ENCODE measurements at regions not wholly inside any gene's neighbourhood (a gene's known extent, or its start where the extent isn't known, plus 50 kb on each side); places are given as distances from the start of the nearest gene placed in this dataset.

DNA sequence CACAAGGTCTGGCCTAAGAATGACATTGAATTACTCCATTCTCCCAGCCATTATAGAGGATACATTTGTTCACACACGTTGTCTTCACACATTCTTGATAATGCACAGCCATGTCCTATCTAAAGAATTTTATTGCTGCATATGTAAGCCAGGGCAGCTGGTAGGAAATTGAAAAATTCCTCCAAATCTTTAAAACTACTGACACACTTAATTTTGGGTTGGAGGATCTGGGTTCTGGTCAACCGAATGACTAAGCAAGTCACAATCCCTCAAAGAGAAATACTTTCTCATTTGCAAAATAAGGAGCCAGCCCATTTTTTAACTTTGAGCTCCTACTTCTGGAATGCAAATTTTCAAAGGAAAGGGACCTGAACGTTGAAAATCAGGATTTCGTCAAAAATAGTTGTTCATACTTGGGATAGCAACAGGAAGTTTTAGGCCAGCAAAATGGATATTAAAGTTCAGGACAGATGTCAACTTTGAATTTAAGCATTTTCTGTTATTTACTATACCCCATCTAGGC, 638.3 kb downstream of the NTRK3 start:
- ChIA-PET POLR2A (ENCODE audit: unreplicated experiment) (no interaction called here), CTCF (no interaction called here)
- intact Hi-C loops (cut with micrococcal nuclease) (loop anchor here (10.0 kb wide), 1 partner anchor 257 kb away; no protein-coding TSS in a partner anchor), dilution Hi-C loops (cut with HindIII; ENCODE audit: low sequenced_read_pairs, unreplicated experiment) (no loop called here), in situ Hi-C loops (cut with MboI; ENCODE audit: low sequenced_read_pairs) (no loop called here)
- Histone ChIP-seq H2BK20ac (ENCODE audit: low read depth, low read length) (no peak overlapping the region), H2AK9ac (replicated peaks; ENCODE audit: low read depth, low read length, poor library complexity) (no peak overlapping the region), H3K9me1 (ENCODE audit: insufficient read depth, low read length) (no peaks in the 10 kb centered on the region), H3K56ac (ENCODE audit: extremely low read depth, insufficient read depth, low read length) (no peak overlapping the region), H3K27ac (ENCODE audit: insufficient read depth, low read length) (no peak overlapping the region), H3K9ac (ENCODE audit: low read depth, low read length) (no peak overlapping the region), H3K9me3 (ENCODE audit: control insufficient read depth, insufficient read depth, low read length) (peaks cover 5% of the 10 kb centered on the region), H4K5ac (ENCODE audit: low read depth, low read length) (no peak overlapping the region), H2BK120ac (ENCODE audit: low read depth, low read length) (no peak overlapping the region), H3K23ac (ENCODE audit: low read depth, low read length) (no peak overlapping the region), H4K20me1 (ENCODE audit: insufficient read depth, low read length) (no peaks in the 10 kb centered on the region), H3K36me3 (ENCODE audit: control insufficient read depth, insufficient read depth, low read length) (no peaks in the 10 kb centered on the region), H2BK15ac (ENCODE audit: low read depth, low read length) (no peak overlapping the region), H2AK5ac (ENCODE audit: low read depth, low read length) (no peak overlapping the region), H4K8ac (ENCODE audit: low read depth in 2 of 2, low read length in 2 of 2) (no peak overlapping the region), H3K4me3 (ENCODE audit: insufficient read depth, low read depth, low read length) (no peak overlapping the region), H3K4ac (ENCODE audit: low read depth, low read length) (no peak overlapping the region), H3K14ac (replicated peaks; ENCODE audit: low read depth, low read length) (no peak overlapping the region), H3K4me1 (ENCODE audit: control insufficient read depth, insufficient read depth, low read length) (no peaks in the 10 kb centered on the region), H3K79me1 (ENCODE audit: low read depth in 1 of 2, low read length in 2 of 2) (no peaks in the 10 kb centered on the region), H2BK5ac (ENCODE audit: low read depth, low read length, poor library complexity, severe bottlenecking) (no peak overlapping the region), H4K91ac (ENCODE audit: insufficient read depth, low read depth, low read length) (no peak overlapping the region), H3K27me3 (ENCODE audit: control insufficient read depth, insufficient read depth, low read length) (no peaks in the 10 kb centered on the region), H2AFZ (replicated peaks; ENCODE audit: low read length, poor library complexity) (no peak overlapping the region), H3K18ac (ENCODE audit: low read depth, low read length) (no peak overlapping the region), H3K4me2 (ENCODE audit: low read depth, low read length) (no peak overlapping the region)
- no CpG with 5 or more reads among the region's 4 CpGs for WGBS, 2 experiments (ENCODE audit: extremely low coverage in 2 of 2, insufficient read length in 1 of 2)
- no TSS peak for BruUV-seq (replicated peaks)
- TF ChIP-seq CHD1 (IDR thresholded peaks at IDR 0.05; ENCODE audit: low read depth, low read length) = no peak
- TF ChIP-seq, protein P1, sequence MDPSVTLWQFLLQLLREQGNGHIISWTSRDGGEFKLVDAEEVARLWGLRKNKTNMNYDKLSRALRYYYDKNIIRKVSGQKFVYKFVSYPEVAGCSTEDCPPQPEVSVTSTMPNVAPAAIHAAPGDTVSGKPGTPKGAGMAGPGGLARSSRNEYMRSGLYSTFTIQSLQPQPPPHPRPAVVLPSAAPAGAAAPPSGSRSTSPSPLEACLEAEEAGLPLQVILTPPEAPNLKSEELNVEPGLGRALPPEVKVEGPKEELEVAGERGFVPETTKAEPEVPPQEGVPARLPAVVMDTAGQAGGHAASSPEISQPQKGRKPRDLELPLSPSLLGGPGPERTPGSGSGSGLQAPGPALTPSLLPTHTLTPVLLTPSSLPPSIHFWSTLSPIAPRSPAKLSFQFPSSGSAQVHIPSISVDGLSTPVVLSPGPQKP (IDR thresholded peaks at IDR 0.05; ENCODE audit: borderline replicate concordance, low read depth, low read length) = no peak
- no peak for TF ChIP-seq RAD21 (IDR thresholded peaks at IDR 0.05; ENCODE audit: low read length)
- TF ChIP-seq CTCF (conservative IDR thresholded peaks at IDR 0.05; ENCODE audit: low read depth, low read length) = no peak
- TF ChIP-seq USF2 (IDR thresholded peaks at IDR 0.05; ENCODE audit: low read depth, low read length) = no peak
- no peak for TF ChIP-seq SMC3 (IDR thresholded peaks at IDR 0.05; ENCODE audit: low read depth, low read length)
- no peak for TF ChIP-seq RCOR1 (IDR thresholded peaks at IDR 0.05; ENCODE audit: insufficient replicate concordance, low read length)
- no peak for TF ChIP-seq RFX5 (IDR thresholded peaks at IDR 0.05; ENCODE audit: low read depth, low read length)
- TF ChIP-seq MAFK (IDR thresholded peaks at IDR 0.05; ENCODE audit: low read depth, low read length) = no peak
- no peak for TF ChIP-seq FOS (IDR thresholded peaks at IDR 0.05; ENCODE audit: low read depth, low read length)
- no peak for TF ChIP-seq MAZ (IDR thresholded peaks at IDR 0.05; ENCODE audit: borderline replicate concordance, low read depth, low read length)
- TF ChIP-seq POLR2A (IDR thresholded peaks at IDR 0.05; ENCODE audit: low read depth, low read length) = no peak
- no peak for TF ChIP-seq BHLHE40 (IDR thresholded peaks at IDR 0.05; ENCODE audit: low read depth, low read length)
- no peak for TF ChIP-seq NFE2L2 (IDR thresholded peaks at IDR 0.05; ENCODE audit: low read depth, low read length)
- no peak for TF ChIP-seq CEBPB (IDR thresholded peaks at IDR 0.05; ENCODE audit: low read depth, low read length)
- no peak for TF ChIP-seq MXI1 (IDR thresholded peaks at IDR 0.05; ENCODE audit: borderline replicate concordance, low read depth, low read length)
- ATAC-seq (ENCODE audit: low read depth) (no peak), DNase-seq (no peak)
